WTC11 (cell line): ENCODE measurements at regions not wholly inside any gene's neighbourhood (a gene's known extent, or its start where the extent isn't known, plus 50 kb on each side); places are given as distances from the start of the nearest gene placed in this dataset.

Experiments
- ATAC-seq: fragments of 200-7000 bp; cut with Tn5 transposase; 2 replicates; pipeline ENCODE4 v1.10.0; 2021; ENCODE audit warnings: mild to moderate bottlenecking, moderate library complexity
- CTCF ChIA-PET: fragments of 300-600 bp; sonication (Branson Sonifier 250); formaldehyde crosslinking; loops from one replicate; lab custom pipeline; 2021; ENCODE audit warnings: antibody characterized with exemption; lab: Charles Lee
- POLR2A ChIA-PET: fragments of 350-600 bp; sonication (Branson Sonifier 250); formaldehyde crosslinking; loops from one replicate; lab custom pipeline; 2021; ENCODE audit warnings: antibody characterized with exemption; lab: Charles Lee
- DNase-seq: peaks from one replicate; pipeline ENCODE4 v3.0.0; 2021; ENCODE audit warnings: low spot score
- H3K27ac Mint-ChIP-seq: 2 replicates; pipeline ENCODE4 v1.8.0; 2021; ENCODE audit warnings: mixed read lengths
- H3K27me3 Mint-ChIP-seq: 2 replicates; pipeline ENCODE4 v1.8.0; 2021; ENCODE audit warnings: low read depth, mild to moderate bottlenecking, moderate library complexity, mixed read lengths
- H3K36me3 Mint-ChIP-seq: 2 replicates; pipeline ENCODE4 v1.8.0; 2021; ENCODE audit warnings: mixed read lengths
- H3K4me1 Mint-ChIP-seq: 2 replicates; pipeline ENCODE4 v1.8.0; 2022; ENCODE audit warnings: mixed read lengths
- H3K4me3 Mint-ChIP-seq: 2 replicates; pipeline ENCODE4 v1.8.0; 2021; ENCODE audit warnings: mild to moderate bottlenecking, moderate library complexity, mixed read lengths
- H3K9me3 Mint-ChIP-seq: 2 replicates; pipeline ENCODE4 v1.8.0; 2021; ENCODE audit warnings: mixed read lengths
- ESRRA ChIP-seq: sonication (generic); formaldehyde crosslinking; IDR thresholded peaks from 2 replicates; pipeline ENCODE4 v1.8.1; 2022; ENCODE audit warnings: mild to moderate bottlenecking, missing genetic modification reagents, borderline replicate concordance
- ETV6 ChIP-seq: sonication (generic); formaldehyde crosslinking; IDR thresholded peaks from 2 replicates; pipeline ENCODE4 v1.8.1; 2022; ENCODE audit warnings: mild to moderate bottlenecking, missing genetic modification reagents
- NFE2L1 ChIP-seq: sonication (generic); formaldehyde crosslinking; IDR thresholded peaks from 2 replicates; pipeline ENCODE4 v1.8.1; 2023; ENCODE audit warnings: missing genetic modification reagents
- NR1H2 ChIP-seq: sonication (generic); formaldehyde crosslinking; IDR thresholded peaks from 2 replicates; pipeline ENCODE4 v1.9.0; 2021; ENCODE audit warnings: mild to moderate bottlenecking, moderate library complexity, missing genetic modification reagents
- RELA ChIP-seq: sonication (generic); formaldehyde crosslinking; IDR thresholded peaks from 2 replicates; pipeline ENCODE4 v1.8.1; 2022; ENCODE audit warnings: missing genetic modification reagents, mild to moderate bottlenecking, borderline replicate concordance
- SMAD3 ChIP-seq: sonication (generic); formaldehyde crosslinking; IDR thresholded peaks from 2 replicates; pipeline ENCODE4 v1.8.0; 2022; ENCODE audit warnings: missing genetic modification reagents, mild to moderate bottlenecking, borderline replicate concordance
- SOX15 ChIP-seq: fragments of 250-450 bp; sonication (Bioruptor Pico); IDR thresholded peaks from 2 replicates; pipeline ENCODE4 v1.9.0; 2021; ENCODE audit warnings: mild to moderate bottlenecking
- SP1 ChIP-seq: sonication (generic); formaldehyde crosslinking; conservative IDR thresholded peaks from 2 replicates; pipeline ENCODE4 v1.8.1; 2022; ENCODE audit warnings: missing genetic modification reagents
- TP53 ChIP-seq: sonication (generic); formaldehyde crosslinking; IDR thresholded peaks from 2 replicates; pipeline ENCODE4 v1.8.1; 2023; ENCODE audit warnings: mild to moderate bottlenecking, missing genetic modification reagents
- ZBTB21 ChIP-seq: sonication (generic); formaldehyde crosslinking; IDR thresholded peaks from 2 replicates; pipeline ENCODE4 v1.8.1; 2023; ENCODE audit warnings: mild to moderate bottlenecking, missing genetic modification reagents, borderline replicate concordance
- ZNF232 ChIP-seq: sonication (generic); formaldehyde crosslinking; IDR thresholded peaks from 2 replicates; pipeline ENCODE4 v1.8.0; 2022; ENCODE audit warnings: mild to moderate bottlenecking, missing genetic modification reagents
- ZNF263 ChIP-seq: sonication (generic); formaldehyde crosslinking; IDR thresholded peaks from 2 replicates; pipeline ENCODE4 v1.8.1; 2022; ENCODE audit warnings: low read depth, mild to moderate bottlenecking, moderate library complexity, missing genetic modification reagents
- ZNF423 ChIP-seq: fragments of 250-450 bp; sonication (Bioruptor Pico); IDR thresholded peaks from 2 replicates; pipeline ENCODE4 v2.1.2; 2022; ENCODE audit warnings: mild to moderate bottlenecking, moderate library complexity
- TF ChIP-seq, protein P1 (sequence below): sonication (generic); formaldehyde crosslinking; IDR thresholded peaks from 2 replicates; pipeline ENCODE4 v1.8.1; 2022; ENCODE audit warnings: low read depth, mild to moderate bottlenecking, moderate library complexity, missing genetic modification reagents, borderline replicate concordance
- TF ChIP-seq, protein P2 (sequence below): sonication (generic); formaldehyde crosslinking; IDR thresholded peaks from 2 replicates; pipeline ENCODE4 v1.8.1; 2023; ENCODE audit warnings: mild to moderate bottlenecking, missing genetic modification reagents, borderline replicate concordance
- TF ChIP-seq, protein P3 (sequence below): fragments of 250-450 bp; sonication (Bioruptor Pico); IDR thresholded peaks from 2 replicates; pipeline ENCODE4 v1.9.0; 2021; ENCODE audit warnings: mild to moderate bottlenecking
- TF ChIP-seq, protein P4 (sequence below): sonication (generic); formaldehyde crosslinking; IDR thresholded peaks from 2 replicates; pipeline ENCODE4 v1.8.0; 2022; ENCODE audit warnings: mild to moderate bottlenecking, missing genetic modification reagents
- TF ChIP-seq, protein P5 (sequence below): sonication (generic); formaldehyde crosslinking; IDR thresholded peaks from 2 replicates; pipeline ENCODE4 v1.8.0; 2023; ENCODE audit warnings: missing genetic modification reagents, mild to moderate bottlenecking, borderline replicate concordance
- TF ChIP-seq, protein P6 (sequence below): sonication (generic); formaldehyde crosslinking; conservative IDR thresholded peaks from 2 replicates; pipeline ENCODE4 v1.8.1; 2022; ENCODE audit warnings: mild to moderate bottlenecking, missing genetic modification reagents
- TF ChIP-seq, protein P7 (sequence below): sonication (generic); formaldehyde crosslinking; IDR thresholded peaks from 2 replicates; pipeline ENCODE4 v1.8.0; 2022; ENCODE audit warnings: mild to moderate bottlenecking, missing genetic modification reagents

DNA sequence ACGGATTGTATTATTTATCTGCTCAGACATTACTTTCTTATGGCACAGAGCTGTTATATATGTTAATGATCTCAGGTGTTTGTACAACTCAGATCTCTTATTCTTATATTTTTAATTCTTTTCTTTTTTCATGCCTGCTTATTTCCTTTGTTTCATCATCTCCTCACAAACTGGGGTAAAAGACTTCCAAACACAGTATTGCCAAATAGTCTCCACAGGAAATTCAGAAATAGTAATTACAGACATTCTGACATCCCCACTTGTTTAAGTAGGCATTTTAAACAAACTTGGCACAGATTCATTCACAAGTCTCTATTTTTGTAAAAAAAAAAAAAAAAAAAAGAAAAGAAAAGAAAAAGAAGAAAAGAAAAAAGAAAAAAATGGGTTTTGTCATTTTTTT lies 129.7 kb upstream of the USP38 start (continued):
- no peak for TF ChIP-seq ZNF232
- TF ChIP-seq, all 79 proteins: peak for 0

DNA sequence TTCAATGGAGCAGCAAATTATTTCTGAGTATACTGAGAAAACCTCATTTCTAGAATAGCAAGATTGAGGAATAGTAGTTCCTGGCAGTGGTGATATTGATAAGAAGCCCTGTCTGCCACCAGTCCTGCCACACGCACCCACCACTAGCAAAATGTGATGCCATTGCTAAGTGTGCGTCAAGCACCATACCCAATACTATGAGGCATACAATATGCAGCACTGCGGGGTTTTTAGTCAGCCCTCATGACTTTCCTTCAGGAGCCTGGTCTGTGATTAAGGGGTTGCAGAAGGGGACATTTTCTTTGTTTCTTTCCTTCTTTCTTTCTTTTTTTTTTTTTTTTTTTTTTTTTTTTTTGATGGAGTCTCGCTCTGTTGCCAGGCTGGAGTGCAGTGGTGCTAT lies 128.7 kb upstream of the USP38 start:
- ChIA-PET CTCF (interaction anchor here (0.6 kb wide), 1 partner anchor 173 kb away, joined by 8 read pairs; no protein-coding TSS in a partner anchor), POLR2A (interaction anchor here (0.7 kb wide), 1 partner anchor 85 kb away, joined by 7 read pairs; no protein-coding TSS in a partner anchor)
- H3K4me3 Mint-ChIP-seq: no peak overlapping the region
- no peaks in the 10 kb centered on the region for H3K4me1 Mint-ChIP-seq
- TF ChIP-seq, protein P1, sequence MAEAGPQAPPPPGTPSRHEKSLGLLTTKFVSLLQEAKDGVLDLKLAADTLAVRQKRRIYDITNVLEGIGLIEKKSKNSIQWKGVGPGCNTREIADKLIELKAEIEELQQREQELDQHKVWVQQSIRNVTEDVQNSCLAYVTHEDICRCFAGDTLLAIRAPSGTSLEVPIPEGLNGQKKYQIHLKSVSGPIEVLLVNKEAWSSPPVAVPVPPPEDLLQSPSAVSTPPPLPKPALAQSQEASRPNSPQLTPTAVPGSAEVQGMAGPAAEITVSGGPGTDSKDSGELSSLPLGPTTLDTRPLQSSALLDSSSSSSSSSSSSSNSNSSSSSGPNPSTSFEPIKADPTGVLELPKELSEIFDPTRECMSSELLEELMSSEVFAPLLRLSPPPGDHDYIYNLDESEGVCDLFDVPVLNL (CRISPR knock-in tag): no peak
- TF ChIP-seq NFE2L1 (CRISPR knock-in tag) (no peak), ZBTB21 (CRISPR knock-in tag) (no peak), TP53 (CRISPR knock-in tag) (no peak)
- TF ChIP-seq, protein P2, sequence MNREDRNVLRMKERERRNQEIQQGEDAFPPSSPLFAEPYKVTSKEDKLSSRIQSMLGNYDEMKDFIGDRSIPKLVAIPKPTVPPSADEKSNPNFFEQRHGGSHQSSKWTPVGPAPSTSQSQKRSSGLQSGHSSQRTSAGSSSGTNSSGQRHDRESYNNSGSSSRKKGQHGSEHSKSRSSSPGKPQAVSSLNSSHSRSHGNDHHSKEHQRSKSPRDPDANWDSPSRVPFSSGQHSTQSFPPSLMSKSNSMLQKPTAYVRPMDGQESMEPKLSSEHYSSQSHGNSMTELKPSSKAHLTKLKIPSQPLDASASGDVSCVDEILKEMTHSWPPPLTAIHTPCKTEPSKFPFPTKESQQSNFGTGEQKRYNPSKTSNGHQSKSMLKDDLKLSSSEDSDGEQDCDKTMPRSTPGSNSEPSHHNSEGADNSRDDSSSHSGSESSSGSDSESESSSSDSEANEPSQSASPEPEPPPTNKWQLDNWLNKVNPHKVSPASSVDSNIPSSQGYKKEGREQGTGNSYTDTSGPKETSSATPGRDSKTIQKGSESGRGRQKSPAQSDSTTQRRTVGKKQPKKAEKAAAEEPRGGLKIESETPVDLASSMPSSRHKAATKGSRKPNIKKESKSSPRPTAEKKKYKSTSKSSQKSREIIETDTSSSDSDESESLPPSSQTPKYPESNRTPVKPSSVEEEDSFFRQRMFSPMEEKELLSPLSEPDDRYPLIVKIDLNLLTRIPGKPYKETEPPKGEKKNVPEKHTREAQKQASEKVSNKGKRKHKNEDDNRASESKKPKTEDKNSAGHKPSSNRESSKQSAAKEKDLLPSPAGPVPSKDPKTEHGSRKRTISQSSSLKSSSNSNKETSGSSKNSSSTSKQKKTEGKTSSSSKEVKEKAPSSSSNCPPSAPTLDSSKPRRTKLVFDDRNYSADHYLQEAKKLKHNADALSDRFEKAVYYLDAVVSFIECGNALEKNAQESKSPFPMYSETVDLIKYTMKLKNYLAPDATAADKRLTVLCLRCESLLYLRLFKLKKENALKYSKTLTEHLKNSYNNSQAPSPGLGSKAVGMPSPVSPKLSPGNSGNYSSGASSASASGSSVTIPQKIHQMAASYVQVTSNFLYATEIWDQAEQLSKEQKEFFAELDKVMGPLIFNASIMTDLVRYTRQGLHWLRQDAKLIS (CRISPR knock-in tag): no peak
- TF ChIP-seq, protein P3, sequence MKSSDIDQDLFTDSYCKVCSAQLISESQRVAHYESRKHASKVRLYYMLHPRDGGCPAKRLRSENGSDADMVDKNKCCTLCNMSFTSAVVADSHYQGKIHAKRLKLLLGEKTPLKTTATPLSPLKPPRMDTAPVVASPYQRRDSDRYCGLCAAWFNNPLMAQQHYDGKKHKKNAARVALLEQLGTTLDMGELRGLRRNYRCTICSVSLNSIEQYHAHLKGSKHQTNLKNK (CRISPR knock-in tag): no peak
- TF ChIP-seq, protein P4, sequence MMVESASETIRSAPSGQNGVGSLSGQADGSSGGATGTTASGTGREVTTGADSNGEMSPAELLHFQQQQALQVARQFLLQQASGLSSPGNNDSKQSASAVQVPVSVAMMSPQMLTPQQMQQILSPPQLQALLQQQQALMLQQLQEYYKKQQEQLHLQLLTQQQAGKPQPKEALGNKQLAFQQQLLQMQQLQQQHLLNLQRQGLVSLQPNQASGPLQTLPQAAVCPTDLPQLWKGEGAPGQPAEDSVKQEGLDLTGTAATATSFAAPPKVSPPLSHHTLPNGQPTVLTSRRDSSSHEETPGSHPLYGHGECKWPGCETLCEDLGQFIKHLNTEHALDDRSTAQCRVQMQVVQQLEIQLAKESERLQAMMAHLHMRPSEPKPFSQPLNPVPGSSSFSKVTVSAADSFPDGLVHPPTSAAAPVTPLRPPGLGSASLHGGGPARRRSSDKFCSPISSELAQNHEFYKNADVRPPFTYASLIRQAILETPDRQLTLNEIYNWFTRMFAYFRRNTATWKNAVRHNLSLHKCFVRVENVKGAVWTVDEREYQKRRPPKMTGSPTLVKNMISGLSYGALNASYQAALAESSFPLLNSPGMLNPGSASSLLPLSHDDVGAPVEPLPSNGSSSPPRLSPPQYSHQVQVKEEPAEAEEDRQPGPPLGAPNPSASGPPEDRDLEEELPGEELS (CRISPR knock-in tag): no peak
- TF ChIP-seq, protein P5, sequence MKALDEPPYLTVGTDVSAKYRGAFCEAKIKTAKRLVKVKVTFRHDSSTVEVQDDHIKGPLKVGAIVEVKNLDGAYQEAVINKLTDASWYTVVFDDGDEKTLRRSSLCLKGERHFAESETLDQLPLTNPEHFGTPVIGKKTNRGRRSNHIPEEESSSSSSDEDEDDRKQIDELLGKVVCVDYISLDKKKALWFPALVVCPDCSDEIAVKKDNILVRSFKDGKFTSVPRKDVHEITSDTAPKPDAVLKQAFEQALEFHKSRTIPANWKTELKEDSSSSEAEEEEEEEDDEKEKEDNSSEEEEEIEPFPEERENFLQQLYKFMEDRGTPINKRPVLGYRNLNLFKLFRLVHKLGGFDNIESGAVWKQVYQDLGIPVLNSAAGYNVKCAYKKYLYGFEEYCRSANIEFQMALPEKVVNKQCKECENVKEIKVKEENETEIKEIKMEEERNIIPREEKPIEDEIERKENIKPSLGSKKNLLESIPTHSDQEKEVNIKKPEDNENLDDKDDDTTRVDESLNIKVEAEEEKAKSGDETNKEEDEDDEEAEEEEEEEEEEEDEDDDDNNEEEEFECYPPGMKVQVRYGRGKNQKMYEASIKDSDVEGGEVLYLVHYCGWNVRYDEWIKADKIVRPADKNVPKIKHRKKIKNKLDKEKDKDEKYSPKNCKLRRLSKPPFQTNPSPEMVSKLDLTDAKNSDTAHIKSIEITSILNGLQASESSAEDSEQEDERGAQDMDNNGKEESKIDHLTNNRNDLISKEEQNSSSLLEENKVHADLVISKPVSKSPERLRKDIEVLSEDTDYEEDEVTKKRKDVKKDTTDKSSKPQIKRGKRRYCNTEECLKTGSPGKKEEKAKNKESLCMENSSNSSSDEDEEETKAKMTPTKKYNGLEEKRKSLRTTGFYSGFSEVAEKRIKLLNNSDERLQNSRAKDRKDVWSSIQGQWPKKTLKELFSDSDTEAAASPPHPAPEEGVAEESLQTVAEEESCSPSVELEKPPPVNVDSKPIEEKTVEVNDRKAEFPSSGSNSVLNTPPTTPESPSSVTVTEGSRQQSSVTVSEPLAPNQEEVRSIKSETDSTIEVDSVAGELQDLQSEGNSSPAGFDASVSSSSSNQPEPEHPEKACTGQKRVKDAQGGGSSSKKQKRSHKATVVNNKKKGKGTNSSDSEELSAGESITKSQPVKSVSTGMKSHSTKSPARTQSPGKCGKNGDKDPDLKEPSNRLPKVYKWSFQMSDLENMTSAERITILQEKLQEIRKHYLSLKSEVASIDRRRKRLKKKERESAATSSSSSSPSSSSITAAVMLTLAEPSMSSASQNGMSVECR (CRISPR knock-in tag): no peak
- TF ChIP-seq, all 79 proteins: peak for 0
- peaks cover 7% of the 10 kb centered on the region; the same call in 1 of the 2 replicates for H3K9me3 Mint-ChIP-seq
- H3K27ac Mint-ChIP-seq: no peak overlapping the region
- no peak for DNase-seq
- ATAC-seq: no peak
- no peaks in the 10 kb centered on the region for H3K36me3 Mint-ChIP-seq
- H3K27me3 Mint-ChIP-seq: no peaks in the 10 kb centered on the region; the same call in 1 of the 2 replicates

DNA sequence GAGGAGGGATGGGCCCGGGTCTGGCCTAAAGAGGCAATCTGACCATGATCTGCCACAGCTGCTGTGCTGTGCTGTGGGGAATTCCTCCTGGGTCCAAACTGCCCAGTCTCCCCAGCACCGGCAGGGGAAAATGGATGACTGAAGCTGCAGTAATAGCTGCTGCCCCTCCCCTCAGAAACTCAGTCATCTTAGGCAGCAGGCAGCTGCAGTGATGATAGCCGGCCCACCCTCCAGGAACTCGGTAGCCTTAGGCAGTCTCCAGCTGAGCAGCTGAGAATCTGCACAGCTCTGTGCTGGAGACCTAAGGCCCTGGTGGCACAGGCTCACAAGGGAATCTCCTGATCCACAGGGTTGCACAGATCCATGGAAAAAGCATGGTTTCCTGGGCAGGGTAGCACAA lies 113.4 kb upstream of the USP38 start:
- ChIA-PET POLR2A (no interaction called here), CTCF (no interaction called here)
- H3K36me3 Mint-ChIP-seq: no peaks in the 10 kb centered on the region
- peaks cover 32% of the 10 kb centered on the region for H3K9me3 Mint-ChIP-seq
- DNase-seq: no peak
- ATAC-seq: peak; percentile 60
- no peak overlapping the region for H3K4me3 Mint-ChIP-seq
- H3K27ac Mint-ChIP-seq: no peak overlapping the region
- no peaks in the 10 kb centered on the region for H3K4me1 Mint-ChIP-seq
- H3K27me3 Mint-ChIP-seq: no peaks in the 10 kb centered on the region
- no peak for TF ChIP-seq SP1 (CRISPR knock-in tag)
- TF ChIP-seq ZNF423 (CRISPR knock-in tag): no peak
- TF ChIP-seq ZNF263: no peak
- no peak for TF ChIP-seq SMAD3
- no peak for TF ChIP-seq ESRRA
- no peak for TF ChIP-seq SOX15 (CRISPR knock-in tag)
- TF ChIP-seq TP53 (CRISPR knock-in tag): no peak
- TF ChIP-seq ETV6: no peak
- TF ChIP-seq, protein P6, sequence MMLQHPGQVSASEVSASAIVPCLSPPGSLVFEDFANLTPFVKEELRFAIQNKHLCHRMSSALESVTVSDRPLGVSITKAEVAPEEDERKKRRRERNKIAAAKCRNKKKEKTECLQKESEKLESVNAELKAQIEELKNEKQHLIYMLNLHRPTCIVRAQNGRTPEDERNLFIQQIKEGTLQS (CRISPR knock-in tag): no peak
- no peak for TF ChIP-seq RELA
- TF ChIP-seq NR1H2 (CRISPR knock-in tag): no peak
- TF ChIP-seq, protein P7, sequence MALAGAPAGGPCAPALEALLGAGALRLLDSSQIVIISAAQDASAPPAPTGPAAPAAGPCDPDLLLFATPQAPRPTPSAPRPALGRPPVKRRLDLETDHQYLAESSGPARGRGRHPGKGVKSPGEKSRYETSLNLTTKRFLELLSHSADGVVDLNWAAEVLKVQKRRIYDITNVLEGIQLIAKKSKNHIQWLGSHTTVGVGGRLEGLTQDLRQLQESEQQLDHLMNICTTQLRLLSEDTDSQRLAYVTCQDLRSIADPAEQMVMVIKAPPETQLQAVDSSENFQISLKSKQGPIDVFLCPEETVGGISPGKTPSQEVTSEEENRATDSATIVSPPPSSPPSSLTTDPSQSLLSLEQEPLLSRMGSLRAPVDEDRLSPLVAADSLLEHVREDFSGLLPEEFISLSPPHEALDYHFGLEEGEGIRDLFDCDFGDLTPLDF (CRISPR knock-in tag): no peak
